Right lobe of liver (tissue), 6 donors: ENCODE measurements at regions not wholly inside any gene's neighbourhood (a gene's known extent, or its start where the extent isn't known, plus 50 kb on each side); places are given as distances from the start of the nearest gene placed in this dataset.

Source experiments
- ATAC-seq, 4 donors: fragments of 200-7000 bp; cut with Tn5 transposase; one replicate each; pipeline ENCODE4 v1.9.1; 2020; ENCODE audit warnings: mild to moderate bottlenecking in 4 of 4, moderate library complexity in 4 of 4
- DNase-seq, 3 donors: peaks; one replicate each; pipeline ENCODE4 v3.0.0-alpha.2; 2020
- H3K27ac ChIP-seq, 3 donors: fragments of 200-600 bp; one replicate each; pipeline ENCODE4 v1.8.0; 2022
- H3K27me3 ChIP-seq, 2 donors: fragments of 200-600 bp; one replicate each; pipeline ENCODE4 v1.8.0; 2022
- H3K36me3 ChIP-seq, 4 donors: fragments of 200-600 bp; sonication (generic) in 1 of 4; one replicate each; pipeline versions ENCODE4 v1.5.1 to v1.8.0; 2017 to 2022; ENCODE audit warnings: control low read depth in 1 of 4
- H3K4me1 ChIP-seq, 4 donors: fragments of 200-600 bp; sonication (generic) in 1 of 4; one replicate each; pipeline versions ENCODE4 v1.5.1 to v1.8.0; 2017 to 2022; ENCODE audit warnings: control low read depth in 1 of 4
- H3K4me3 ChIP-seq, 3 donors: fragments of 200-600 bp; one replicate each; pipeline ENCODE4 v1.8.0; 2022
- H3K9me3 ChIP-seq, 4 donors: fragments of 200-600 bp; sonication (generic) in 1 of 4; one replicate each; pipeline versions ENCODE4 v1.5.1 to v1.8.0; 2017 to 2022; ENCODE audit warnings: control low read depth in 1 of 4
- POLR2A ChIP-seq: fragments of 450-650 bp; IDR thresholded peaks from one replicate; pipeline ENCODE4 v1.6.1; 2017; ENCODE audit warnings: antibody characterized with exemption, mild to moderate bottlenecking
- WGBS: methylation state at CpG from one replicate; pipeline ENCODE4 v1.1.6; 2018; ENCODE audit warnings: low coverage, low lambda C conversion rate; ENCODE audit not compliant: insufficient coverage; ENCODE audit errors: missing lambda C conversion rate; 5-methylcytosine and 5-hydroxymethylcytosine counted together
- intact Hi-C, 2 donors: fragments of 100-400 bp; cut with DNase I; formaldehyde crosslinking; loops; one replicate each; pipeline versions ENCODE4 v1.11.2 to v1.14.1; 2022
- TF ChIP-seq, protein P1 (sequence below), 4 donors: fragments of 200-600 bp in 3 of 4; fragments of 450-650 bp in 1 of 4; IDR thresholded peaks; one replicate each; pipeline versions ENCODE4 v1.5.1 to v1.8.0; 2016 to 2022; ENCODE audit warnings: antibody characterized with exemption in 4 of 4, mild to moderate bottlenecking in 2 of 4
- donor health status: DM: no; HTN: yes; CAD: no.
- donor health status: DM: no; HTN: no; CAD: no.
- donor health status: DM: no; HTN: no; CAD: no.
- donor health status: DM: no; HTN: yes; CAD: no.
- donor health status: DM: no; HTN: yes; CAD: no.

GRCh38 chr12:24366514-24366913 lies 417.0 kb upstream of the SOX5 start:
- no peaks in the 10 kb centered on the region for H3K9me3 ChIP-seq
- peaks cover 0 to 24% (median 9%) of the 10 kb centered on the region in 4 donors for H3K4me1 ChIP-seq
- no peak overlapping the region for H3K27ac ChIP-seq
- no peak overlapping the region for H3K4me3 ChIP-seq
- DNase-seq (no peak), ATAC-seq (peak; percentile 63 to 95 (median 76))
- H3K36me3 ChIP-seq = no peaks in the 10 kb centered on the region
- H3K27me3 ChIP-seq = no peaks in the 10 kb centered on the region
- intact Hi-C loops = no loop called here
- WGBS = 36% methylated on average over 1 of the region's 1 CpG
- TF ChIP-seq, protein P1, sequence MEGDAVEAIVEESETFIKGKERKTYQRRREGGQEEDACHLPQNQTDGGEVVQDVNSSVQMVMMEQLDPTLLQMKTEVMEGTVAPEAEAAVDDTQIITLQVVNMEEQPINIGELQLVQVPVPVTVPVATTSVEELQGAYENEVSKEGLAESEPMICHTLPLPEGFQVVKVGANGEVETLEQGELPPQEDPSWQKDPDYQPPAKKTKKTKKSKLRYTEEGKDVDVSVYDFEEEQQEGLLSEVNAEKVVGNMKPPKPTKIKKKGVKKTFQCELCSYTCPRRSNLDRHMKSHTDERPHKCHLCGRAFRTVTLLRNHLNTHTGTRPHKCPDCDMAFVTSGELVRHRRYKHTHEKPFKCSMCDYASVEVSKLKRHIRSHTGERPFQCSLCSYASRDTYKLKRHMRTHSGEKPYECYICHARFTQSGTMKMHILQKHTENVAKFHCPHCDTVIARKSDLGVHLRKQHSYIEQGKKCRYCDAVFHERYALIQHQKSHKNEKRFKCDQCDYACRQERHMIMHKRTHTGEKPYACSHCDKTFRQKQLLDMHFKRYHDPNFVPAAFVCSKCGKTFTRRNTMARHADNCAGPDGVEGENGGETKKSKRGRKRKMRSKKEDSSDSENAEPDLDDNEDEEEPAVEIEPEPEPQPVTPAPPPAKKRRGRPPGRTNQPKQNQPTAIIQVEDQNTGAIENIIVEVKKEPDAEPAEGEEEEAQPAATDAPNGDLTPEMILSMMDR (IDR thresholded peaks at IDR 0.05) = no peak
- TF ChIP-seq POLR2A = no peak

DNA sequence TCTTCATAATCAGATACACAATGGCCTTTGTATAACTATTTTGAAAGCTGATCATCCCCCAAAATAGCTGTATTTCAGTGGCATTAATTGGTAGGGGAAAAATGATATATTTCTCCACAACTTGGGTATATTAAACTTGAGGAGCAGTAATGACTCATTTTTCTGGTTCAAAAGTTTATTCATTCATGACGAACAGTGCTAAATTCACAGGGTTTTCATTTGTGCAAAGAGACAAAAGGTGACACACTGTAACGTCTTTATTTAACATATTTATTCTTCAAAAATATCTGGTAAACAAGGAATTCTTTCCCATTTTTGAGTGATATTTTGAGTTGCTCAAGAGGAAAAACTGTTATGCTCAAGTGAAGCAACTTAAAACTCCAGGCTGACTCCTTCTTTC lies 415.5 kb upstream of the SOX5 start:
- H3K27me3 ChIP-seq = no peaks in the 10 kb centered on the region
- H3K9me3 ChIP-seq = no peaks in the 10 kb centered on the region
- TF ChIP-seq, protein P1 (IDR thresholded peaks at IDR 0.05) = no peak
- TF ChIP-seq POLR2A = no peak
- 77% methylated on average over 2 of the region's 2 CpGs for WGBS
- ATAC-seq (no peak), DNase-seq (no peak)
- no peaks in the 10 kb centered on the region for H3K36me3 ChIP-seq
- H3K4me1 ChIP-seq = peaks cover 0 to 32% (median 15%) of the 10 kb centered on the region in 4 donors
- H3K4me3 ChIP-seq = no peak overlapping the region
- H3K27ac ChIP-seq = no peak overlapping the region
- intact Hi-C loops = no loop called here

DNA sequence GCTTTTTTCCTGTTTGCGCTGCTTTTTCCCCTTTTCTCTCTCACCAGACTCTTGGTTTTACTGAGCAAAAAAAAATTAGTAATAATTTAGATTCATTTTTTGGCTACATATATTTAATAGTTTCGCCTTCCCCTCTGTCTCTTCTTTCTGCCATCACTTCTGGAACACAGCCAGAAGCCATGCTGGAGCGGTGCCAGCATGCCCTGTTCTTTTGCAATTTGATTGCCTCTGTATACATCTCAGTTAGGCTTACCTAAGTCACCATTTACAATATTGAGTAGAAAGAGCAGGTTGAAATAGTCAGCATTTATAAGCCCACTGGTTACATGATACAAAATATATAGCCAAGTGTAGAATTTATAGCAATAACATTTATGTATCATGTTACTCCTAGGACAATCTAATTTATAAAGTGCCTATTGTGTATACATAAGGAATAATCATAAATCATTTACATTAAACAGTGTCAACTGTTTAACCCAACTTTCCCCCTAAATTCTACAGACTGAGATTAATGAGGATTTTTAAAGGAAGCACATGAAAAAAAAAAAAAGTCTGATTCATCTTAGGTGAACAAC lies 413.8 kb upstream of the SOX5 start:
- ATAC-seq (no peak), DNase-seq (peak in 1 of 3 donors; percentile 28)
- 47% methylated on average over 3 of the region's 3 CpGs for WGBS
- Histone ChIP-seq H3K4me3 (no peak overlapping the region), H3K27me3 (no peaks in the 10 kb centered on the region), H3K27ac (no peak overlapping the region), H3K36me3 (no peaks in the 10 kb centered on the region), H3K9me3 (no peaks in the 10 kb centered on the region), H3K4me1 (peaks cover 0 to 32% (median 15%) of the 10 kb centered on the region in 4 donors)
- TF ChIP-seq, protein P1 (IDR thresholded peaks at IDR 0.05) = no peak
- no peak for TF ChIP-seq POLR2A
- intact Hi-C loops = no loop called here

GRCh38 chr12:24361877-24362580 lies 412.6 kb upstream of the SOX5 start:
- Histone ChIP-seq H3K4me1 (peaks cover 0 to 32% (median 15%) of the 10 kb centered on the region in 4 donors), H3K9me3 (no peaks in the 10 kb centered on the region), H3K27me3 (no peaks in the 10 kb centered on the region), H3K27ac (no peak overlapping the region), H3K36me3 (no peaks in the 10 kb centered on the region), H3K4me3 (no peak overlapping the region)
- no peak for DNase-seq
- no peak for TF ChIP-seq POLR2A
- TF ChIP-seq, protein P1 (IDR thresholded peaks at IDR 0.05) = no peak
- intact Hi-C loops = no loop called here
- no peak for ATAC-seq
- 68% methylated on average over 6 of the region's 6 CpGs for WGBS
